Activated naive CD8-positive, alpha-beta T cell treated with anti-CD3 and anti-CD28 coated beads for 36 hours (primary cell): ENCODE measurements at regions not wholly inside any gene's neighbourhood (a gene's known extent, or its start where the extent isn't known, plus 50 kb on each side); places are given as distances from the start of the nearest gene placed in this dataset.

Source experiments
- DNase-seq: peaks from one replicate; pipeline ENCODE4 v3.0.0; 2021
- H3K27ac Mint-ChIP-seq: one replicate; pipeline ENCODE4 v1.8.0; 2022; ENCODE audit warnings: mild to moderate bottlenecking, moderate library complexity, mixed read lengths
- H3K27me3 Mint-ChIP-seq: one replicate; pipeline ENCODE4 v1.8.0; 2022; ENCODE audit warnings: mild to moderate bottlenecking, mixed read lengths
- H3K36me3 Mint-ChIP-seq: one replicate; pipeline ENCODE4 v1.8.0; 2021; ENCODE audit warnings: mild to moderate bottlenecking, mixed read lengths
- H3K4me1 Mint-ChIP-seq: one replicate; pipeline ENCODE4 v1.8.0; 2021; ENCODE audit warnings: mixed read lengths
- H3K4me3 Mint-ChIP-seq: one replicate; pipeline ENCODE4 v1.8.0; 2022; ENCODE audit warnings: mild to moderate bottlenecking, moderate library complexity, mixed read lengths
- H3K9me3 Mint-ChIP-seq: one replicate; pipeline ENCODE4 v1.8.0; 2022; ENCODE audit warnings: mixed read lengths

DNA sequence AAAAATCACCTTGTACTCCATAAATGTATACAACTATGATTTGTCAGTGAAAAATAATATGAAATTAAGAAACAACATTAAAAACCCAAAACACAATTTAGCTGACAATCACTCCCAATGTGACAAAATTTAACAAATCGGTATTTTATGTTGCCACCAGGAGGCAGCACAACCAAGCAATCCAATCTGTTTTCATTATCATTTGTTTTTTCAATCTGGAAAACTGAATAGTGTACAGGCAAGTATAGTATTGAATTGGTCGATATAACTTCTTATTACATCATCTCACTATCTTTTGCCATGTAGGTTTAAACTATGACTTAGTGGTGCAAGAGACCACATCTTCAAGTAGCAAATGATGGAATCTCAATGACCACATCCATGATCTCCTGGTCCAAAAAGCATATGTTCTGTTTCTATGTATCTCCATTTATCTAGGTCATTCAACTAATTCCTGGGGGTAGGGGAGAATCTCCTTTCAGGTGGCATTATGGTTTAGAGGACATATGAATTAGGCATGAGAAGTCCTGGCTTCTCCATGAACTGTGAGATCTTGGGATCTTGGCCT, 112.9 kb upstream of the AGA start:
- Mint-ChIP-seq H3K4me1 (no peaks in the 10 kb centered on the region), H3K36me3 (no peaks in the 10 kb centered on the region), H3K27me3 (no peaks in the 10 kb centered on the region), H3K4me3 (no peak overlapping the region), H3K9me3 (no peaks in the 10 kb centered on the region), H3K27ac (no peak overlapping the region)
- peak; percentile 14 for DNase-seq

DNA sequence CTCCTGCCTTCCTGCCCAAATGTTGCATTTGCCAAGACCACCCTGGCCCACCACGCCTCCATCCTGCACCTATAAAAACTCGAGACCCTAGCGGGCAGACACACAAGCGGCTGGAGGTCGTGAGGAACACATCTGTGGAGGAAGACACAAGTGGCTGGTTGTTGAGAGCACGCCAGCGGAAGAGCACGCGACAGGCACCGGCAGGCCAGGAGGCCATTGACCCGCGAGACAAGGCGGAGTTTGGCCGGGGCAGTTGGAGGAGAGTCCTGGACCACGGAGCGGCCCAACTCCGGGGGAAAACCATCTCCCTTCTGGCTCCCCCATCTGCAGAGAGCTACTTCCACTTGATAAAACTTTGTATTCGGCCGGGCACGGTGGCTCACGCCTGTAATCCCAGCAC, 115.2 kb upstream of the AGA start:
- Mint-ChIP-seq H3K9me3 (no peaks in the 10 kb centered on the region), H3K4me3 (no peak overlapping the region), H3K4me1 (no peaks in the 10 kb centered on the region), H3K27me3 (no peaks in the 10 kb centered on the region), H3K27ac (no peak overlapping the region), H3K36me3 (no peaks in the 10 kb centered on the region)
- DNase-seq = no peak

DNA sequence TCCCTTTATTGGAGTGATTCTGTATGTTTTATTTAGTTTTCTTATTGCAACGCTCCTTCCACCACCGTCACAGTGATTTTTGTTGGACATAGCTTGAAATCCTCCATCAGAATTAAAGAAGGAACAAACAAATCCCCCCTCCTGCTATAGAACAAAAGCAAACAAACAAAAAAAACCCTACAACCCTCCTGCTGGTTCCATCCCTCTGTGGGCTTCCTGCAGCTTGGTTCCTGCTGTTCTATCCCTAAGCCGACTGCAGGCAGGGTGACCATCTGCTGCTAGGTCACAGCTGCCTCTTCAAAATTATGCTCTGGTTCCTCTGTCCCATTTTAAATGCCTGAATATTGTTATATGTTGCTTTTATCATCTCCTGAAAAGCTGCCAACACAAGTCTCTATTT, 116.8 kb upstream of the AGA start:
- no peaks in the 10 kb centered on the region for H3K36me3 Mint-ChIP-seq
- H3K4me3 Mint-ChIP-seq = no peak overlapping the region
- H3K9me3 Mint-ChIP-seq = no peaks in the 10 kb centered on the region
- H3K27me3 Mint-ChIP-seq = no peaks in the 10 kb centered on the region
- H3K27ac Mint-ChIP-seq = no peak overlapping the region
- DNase-seq = no peak
- H3K4me1 Mint-ChIP-seq = no peaks in the 10 kb centered on the region

DNA sequence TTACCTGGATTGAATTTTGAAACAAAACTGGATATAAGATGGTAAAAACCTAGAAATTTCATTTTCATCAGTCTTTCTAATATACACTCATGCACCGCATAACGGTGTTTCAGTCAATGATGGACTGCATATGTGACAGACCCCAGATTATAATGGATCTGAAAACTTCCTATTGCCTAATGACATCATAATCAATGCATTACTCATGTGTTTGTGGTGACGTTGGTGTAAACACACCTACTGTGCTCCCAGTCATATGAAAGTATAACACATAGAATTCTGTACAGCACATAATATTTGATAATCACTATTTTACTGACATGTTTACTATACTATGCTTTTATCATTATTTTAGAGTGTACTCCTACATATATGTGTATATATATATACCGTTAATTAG, 119.9 kb upstream of the AGA start:
- Mint-ChIP-seq H3K4me3 (no peak overlapping the region), H3K27ac (no peak overlapping the region), H3K9me3 (no peaks in the 10 kb centered on the region), H3K36me3 (no peaks in the 10 kb centered on the region), H3K27me3 (no peaks in the 10 kb centered on the region), H3K4me1 (no peaks in the 10 kb centered on the region)
- DNase-seq = no peak

DNA sequence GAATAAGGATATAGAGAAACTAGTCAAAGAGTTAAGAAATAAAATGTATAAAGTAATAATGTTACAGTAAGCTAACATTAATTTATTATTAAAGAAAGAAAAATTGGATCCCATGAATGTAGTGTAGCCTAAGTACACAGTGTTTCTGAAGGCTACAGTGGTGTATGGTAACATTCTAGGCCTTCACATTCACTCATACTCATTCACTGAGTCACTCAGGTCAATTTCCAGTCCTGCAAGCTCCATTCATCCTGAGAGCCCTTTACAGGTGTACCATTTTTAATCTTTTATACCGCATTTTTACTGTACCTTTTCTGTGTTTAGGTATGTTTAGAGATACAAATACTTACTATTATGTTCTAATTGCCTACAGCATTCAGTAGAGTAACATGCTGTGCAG, 120.6 kb upstream of the AGA start:
- Mint-ChIP-seq H3K9me3 (no peaks in the 10 kb centered on the region), H3K4me1 (no peaks in the 10 kb centered on the region), H3K36me3 (no peaks in the 10 kb centered on the region), H3K27ac (no peak overlapping the region), H3K27me3 (no peaks in the 10 kb centered on the region), H3K4me3 (no peak overlapping the region)
- DNase-seq = no peak

DNA sequence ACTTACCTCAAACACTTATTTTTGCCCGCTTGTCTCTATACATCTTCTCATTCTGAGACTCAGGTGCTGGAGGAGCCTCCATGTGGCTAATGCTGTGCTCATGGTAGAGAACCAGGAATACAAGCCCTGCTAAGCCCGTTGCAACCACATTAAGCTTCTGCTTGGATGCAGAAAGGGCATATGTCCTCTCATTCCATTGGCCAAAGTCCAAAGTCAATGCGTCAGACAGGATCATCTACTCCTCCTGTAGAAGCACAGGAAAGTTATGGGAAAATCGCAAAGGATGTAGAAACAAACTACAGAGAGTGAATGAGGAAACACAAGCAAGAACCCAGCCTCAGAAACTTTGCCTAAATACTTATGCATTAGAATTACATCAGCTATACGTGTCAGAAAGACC, 124.5 kb upstream of the AGA start:
- no peaks in the 10 kb centered on the region for H3K27me3 Mint-ChIP-seq
- no peak overlapping the region for H3K4me3 Mint-ChIP-seq
- H3K4me1 Mint-ChIP-seq = no peaks in the 10 kb centered on the region
- no peaks in the 10 kb centered on the region for H3K36me3 Mint-ChIP-seq
- no peak for DNase-seq
- no peak overlapping the region for H3K27ac Mint-ChIP-seq
- H3K9me3 Mint-ChIP-seq = no peaks in the 10 kb centered on the region

DNA sequence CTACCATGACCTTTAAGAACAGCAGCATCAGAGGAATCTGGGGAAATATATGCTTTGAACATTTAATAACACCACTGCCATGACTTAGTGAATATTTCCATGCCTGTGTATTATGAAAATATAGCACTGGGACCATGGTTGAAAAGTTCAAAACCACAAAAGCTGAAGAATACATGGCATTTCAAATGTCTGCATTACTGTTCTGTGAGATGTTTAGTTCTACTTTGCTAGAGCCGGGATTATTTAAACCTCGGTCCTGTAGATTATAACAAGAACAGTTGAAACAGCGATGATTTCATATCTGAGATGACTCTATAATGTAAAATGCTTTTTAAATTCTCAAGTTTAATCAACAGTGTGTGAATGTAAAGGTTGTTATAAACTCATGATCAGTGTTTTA, 126.7 kb upstream of the AGA start:
- no peaks in the 10 kb centered on the region for H3K4me1 Mint-ChIP-seq

DNA sequence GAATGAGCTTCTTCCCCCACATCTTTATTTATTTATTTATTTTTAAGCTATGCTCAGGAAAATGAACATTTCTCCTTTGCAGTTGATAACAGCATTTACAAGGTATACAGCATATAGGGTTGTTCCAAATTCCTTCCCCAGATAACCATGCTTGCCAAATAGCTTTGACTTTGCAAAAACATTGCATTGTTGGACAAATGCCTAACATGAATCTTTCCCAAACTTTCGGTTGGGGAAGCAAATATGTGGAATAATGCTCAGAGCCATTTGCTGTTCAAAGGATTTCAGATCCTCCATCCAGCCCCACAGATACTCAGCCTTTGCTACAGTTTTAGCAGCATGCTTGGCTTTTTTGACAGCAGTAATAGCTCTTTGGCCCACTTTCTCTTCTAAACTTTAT, 127.2 kb upstream of the AGA start:
- H3K4me1 Mint-ChIP-seq = no peaks in the 10 kb centered on the region
- H3K4me3 Mint-ChIP-seq = no peak overlapping the region
- no peak for DNase-seq
- no peaks in the 10 kb centered on the region for H3K9me3 Mint-ChIP-seq
- H3K36me3 Mint-ChIP-seq = no peaks in the 10 kb centered on the region
- H3K27ac Mint-ChIP-seq = no peak overlapping the region
- H3K27me3 Mint-ChIP-seq = no peaks in the 10 kb centered on the region

More for the DNA sequence above, 126.7 kb upstream of the AGA start:
- no peak for DNase-seq
- Mint-ChIP-seq H3K4me3 (no peak overlapping the region), H3K27ac (no peak overlapping the region), H3K36me3 (no peaks in the 10 kb centered on the region), H3K9me3 (no peaks in the 10 kb centered on the region), H3K27me3 (no peaks in the 10 kb centered on the region)

DNA sequence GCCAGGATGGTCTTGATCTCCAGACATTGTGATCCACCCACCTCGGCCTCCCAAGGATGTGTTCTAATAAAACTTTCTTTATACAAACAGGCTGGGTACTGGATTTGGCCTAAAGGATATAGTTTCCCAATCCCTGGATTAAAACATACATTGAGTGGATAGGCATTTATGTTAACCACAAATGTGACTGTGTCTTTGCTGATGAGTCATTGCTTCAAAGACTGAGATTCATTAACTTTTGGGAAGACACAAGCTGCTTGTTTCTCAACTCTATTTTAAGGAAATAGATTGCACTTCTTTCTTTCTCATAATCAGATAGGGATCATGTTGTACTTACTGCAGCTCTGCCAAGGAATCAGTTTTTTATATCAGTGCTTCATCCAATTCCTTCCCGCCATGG, 131.3 kb upstream of the AGA start:
- Mint-ChIP-seq H3K4me3 (no peak overlapping the region), H3K4me1 (no peaks in the 10 kb centered on the region), H3K36me3 (no peaks in the 10 kb centered on the region), H3K9me3 (no peaks in the 10 kb centered on the region), H3K27me3 (no peaks in the 10 kb centered on the region), H3K27ac (no peak overlapping the region)
- no peak for DNase-seq

DNA sequence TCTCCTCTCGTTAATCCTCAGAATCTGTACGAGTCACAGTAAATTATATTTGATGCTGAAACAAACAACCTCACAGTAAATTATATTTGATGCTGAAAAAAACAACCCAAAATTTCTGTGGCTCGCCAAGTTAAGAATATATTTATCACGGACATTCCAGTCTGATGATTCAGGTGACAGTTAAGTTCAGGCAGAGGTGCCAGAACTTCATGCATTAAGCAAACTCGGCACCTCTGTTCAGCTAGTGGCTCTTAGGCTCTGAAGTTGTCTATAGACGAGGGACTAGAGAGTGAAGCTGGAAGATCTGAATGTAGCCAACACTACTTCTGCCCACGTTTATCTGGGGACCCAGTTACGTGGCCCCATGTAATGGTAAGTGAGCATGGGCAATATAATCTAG, 132.2 kb upstream of the AGA start:
- H3K9me3 Mint-ChIP-seq = no peaks in the 10 kb centered on the region
- no peaks in the 10 kb centered on the region for H3K27me3 Mint-ChIP-seq
- H3K4me3 Mint-ChIP-seq = no peak overlapping the region
- H3K27ac Mint-ChIP-seq = no peak overlapping the region
- no peaks in the 10 kb centered on the region for H3K36me3 Mint-ChIP-seq
- no peak for DNase-seq
- H3K4me1 Mint-ChIP-seq = no peaks in the 10 kb centered on the region

DNA sequence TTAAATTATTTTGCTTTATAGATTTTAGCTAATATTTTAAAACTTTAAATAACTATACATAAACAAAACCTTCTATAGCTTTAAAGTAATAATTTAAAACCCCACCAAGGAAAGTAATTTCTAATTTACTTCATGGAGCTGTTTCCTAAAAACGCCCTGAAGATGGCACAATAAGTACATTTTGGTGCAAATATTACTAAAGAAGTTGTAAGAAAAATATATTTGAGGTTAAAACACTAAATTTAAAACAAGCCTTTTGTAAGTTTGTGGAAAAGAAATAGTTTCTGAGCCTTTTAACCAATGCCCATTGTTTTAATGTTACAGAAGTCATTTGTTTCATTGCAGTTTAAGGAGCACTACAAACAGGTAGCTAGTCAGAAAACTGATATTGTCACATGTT, 137.4 kb upstream of the AGA start:
- Mint-ChIP-seq H3K4me1 (no peaks in the 10 kb centered on the region), H3K9me3 (no peaks in the 10 kb centered on the region), H3K36me3 (no peaks in the 10 kb centered on the region)

DNA sequence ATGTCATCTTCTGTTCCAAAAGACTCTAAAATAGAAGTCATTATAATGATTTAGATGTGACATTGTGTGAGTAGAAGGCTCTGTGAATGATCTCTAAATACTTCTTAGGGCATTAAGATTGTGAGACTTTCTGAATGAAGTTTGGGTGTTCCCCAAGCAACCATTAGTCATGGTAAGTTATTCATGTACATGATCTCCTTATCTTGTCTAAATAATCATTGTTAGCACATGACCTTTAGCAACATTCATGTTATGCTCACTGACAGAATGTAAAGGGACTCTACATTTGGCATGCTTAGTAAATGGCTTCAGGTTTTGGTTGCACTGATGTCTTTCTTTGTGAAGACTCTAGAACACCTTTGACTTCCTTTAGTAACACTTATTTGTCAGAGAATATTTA, 140.8 kb upstream of the AGA start:
- no peaks in the 10 kb centered on the region for H3K27me3 Mint-ChIP-seq
- H3K9me3 Mint-ChIP-seq = no peaks in the 10 kb centered on the region
- H3K27ac Mint-ChIP-seq = no peak overlapping the region
- DNase-seq = no peak
- no peak overlapping the region for H3K4me3 Mint-ChIP-seq
- H3K36me3 Mint-ChIP-seq = no peaks in the 10 kb centered on the region
- H3K4me1 Mint-ChIP-seq = no peaks in the 10 kb centered on the region

More for the DNA sequence above, 137.4 kb upstream of the AGA start:
- DNase-seq = no peak
- Mint-ChIP-seq H3K4me3 (no peak overlapping the region), H3K27ac (no peak overlapping the region), H3K27me3 (no peaks in the 10 kb centered on the region)

DNA sequence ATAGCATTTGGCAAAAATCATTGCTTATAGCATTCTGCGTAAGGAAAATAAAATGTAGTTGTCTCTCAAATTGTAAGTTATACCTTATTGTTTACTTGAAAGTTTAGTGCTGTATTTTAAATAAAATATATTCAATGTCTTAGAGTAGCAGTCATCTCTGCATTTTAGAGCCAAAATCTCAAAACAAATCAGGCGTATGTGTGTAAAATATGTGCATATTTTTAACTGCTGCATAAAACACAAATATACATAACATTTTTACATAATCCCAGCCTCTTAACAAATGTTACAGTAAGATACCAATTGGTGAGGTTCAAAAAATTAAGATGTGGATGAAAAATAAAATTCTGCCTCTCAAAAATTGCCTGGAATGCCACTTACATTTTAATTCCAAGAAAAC, 145.8 kb upstream of the AGA start:
- H3K36me3 Mint-ChIP-seq = no peaks in the 10 kb centered on the region
- no peaks in the 10 kb centered on the region for H3K27me3 Mint-ChIP-seq
- H3K4me1 Mint-ChIP-seq = no peaks in the 10 kb centered on the region
- no peak overlapping the region for H3K27ac Mint-ChIP-seq
- H3K4me3 Mint-ChIP-seq = no peak overlapping the region
- H3K9me3 Mint-ChIP-seq = no peaks in the 10 kb centered on the region
- DNase-seq = no peak

DNA sequence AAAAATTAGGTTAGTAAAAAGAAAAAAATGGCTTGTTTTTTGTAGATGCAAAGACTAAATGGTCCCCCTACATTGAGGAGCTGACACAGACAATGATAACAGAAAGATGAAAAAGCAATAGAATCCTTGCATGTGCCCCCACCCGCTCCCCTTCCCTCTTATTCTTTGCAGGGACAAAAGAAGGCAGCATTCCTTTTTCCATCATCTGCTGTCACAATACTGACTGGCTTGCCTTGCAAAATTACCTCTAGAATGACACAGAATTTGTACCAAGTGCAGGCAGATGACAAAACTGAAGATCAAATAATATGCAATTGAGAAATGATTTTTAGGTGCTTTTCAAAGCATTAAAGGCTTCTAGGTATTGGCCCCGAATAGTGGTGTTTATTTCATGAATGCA, 153.1 kb upstream of the AGA start:
- Mint-ChIP-seq H3K27me3 (no peaks in the 10 kb centered on the region), H3K9me3 (no peaks in the 10 kb centered on the region), H3K4me1 (peaks cover 8% of the 10 kb centered on the region), H3K27ac (no peak overlapping the region), H3K4me3 (no peak overlapping the region), H3K36me3 (no peaks in the 10 kb centered on the region)
- DNase-seq = no peak

DNA sequence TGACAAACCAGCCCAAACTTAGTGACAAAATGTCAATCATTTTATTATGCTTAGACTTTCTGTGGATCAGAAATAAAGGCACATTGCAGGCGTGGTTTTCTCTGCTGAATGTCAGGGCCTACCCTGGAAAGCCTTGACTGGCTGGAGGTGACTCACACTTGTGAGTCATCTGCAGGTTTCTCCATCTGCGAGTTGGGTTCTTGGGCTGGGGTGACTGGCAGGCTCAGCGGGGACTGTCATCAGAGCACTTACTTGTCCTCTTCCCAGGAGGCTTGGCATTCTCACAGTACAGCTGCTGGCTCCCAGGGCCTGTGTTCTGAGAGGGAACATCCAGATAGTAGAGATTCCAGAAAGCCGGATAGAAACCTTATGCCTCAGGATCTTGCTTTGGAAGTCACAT, 153.8 kb upstream of the AGA start:
- Mint-ChIP-seq H3K4me3 (no peak overlapping the region), H3K4me1 (peaks cover 8% of the 10 kb centered on the region), H3K9me3 (no peaks in the 10 kb centered on the region), H3K36me3 (no peaks in the 10 kb centered on the region), H3K27me3 (no peaks in the 10 kb centered on the region), H3K27ac (no peak overlapping the region)
- DNase-seq = peak; percentile 55

DNA sequence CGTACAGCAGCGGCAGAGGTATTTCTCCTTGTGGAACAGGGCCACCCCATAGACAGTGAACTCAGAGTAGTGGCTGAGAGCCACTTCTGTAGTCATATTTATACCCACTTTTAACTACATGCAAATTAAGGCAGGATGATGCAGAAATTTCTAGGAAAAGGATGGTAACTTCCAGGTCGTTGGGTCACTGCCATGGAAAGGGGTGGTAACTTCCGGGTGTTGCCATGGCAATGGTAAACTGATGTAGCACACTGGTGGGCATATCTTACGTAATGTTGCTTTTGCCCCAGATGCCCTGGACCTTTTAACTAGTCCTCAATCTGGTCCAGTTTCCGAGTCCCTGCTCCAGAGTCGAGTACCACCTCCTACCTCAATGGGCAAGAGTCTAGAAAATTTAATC, 154.8 kb upstream of the AGA start:
- no peaks in the 10 kb centered on the region for H3K27me3 Mint-ChIP-seq
- no peaks in the 10 kb centered on the region for H3K9me3 Mint-ChIP-seq
- H3K36me3 Mint-ChIP-seq = no peaks in the 10 kb centered on the region
- H3K4me3 Mint-ChIP-seq = no peak overlapping the region
- H3K27ac Mint-ChIP-seq = no peak overlapping the region
- DNase-seq = no peak
- H3K4me1 Mint-ChIP-seq = peaks cover 8% of the 10 kb centered on the region

DNA sequence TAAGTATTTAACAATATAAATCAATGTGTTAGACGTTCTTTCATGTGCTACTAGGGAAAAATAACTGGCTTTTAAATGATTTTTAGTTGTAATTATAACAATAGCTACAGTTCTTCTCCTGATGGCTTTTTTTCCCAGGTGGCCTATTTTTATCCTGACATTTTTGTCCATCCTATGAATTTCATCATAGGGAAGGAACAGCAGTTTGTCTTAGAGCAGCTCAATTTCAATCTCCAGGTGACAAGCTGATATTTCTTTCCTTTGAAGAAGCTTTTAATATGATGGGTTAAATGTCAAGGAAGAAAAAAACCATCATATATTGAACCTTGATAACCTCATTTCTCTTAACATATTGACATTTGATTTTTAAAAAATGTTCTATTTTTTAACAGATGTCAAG, 163.0 kb upstream of the AGA start:
- Mint-ChIP-seq H3K4me1 (no peaks in the 10 kb centered on the region), H3K9me3 (no peaks in the 10 kb centered on the region), H3K36me3 (no peaks in the 10 kb centered on the region), H3K4me3 (no peak overlapping the region), H3K27ac (no peak overlapping the region), H3K27me3 (no peaks in the 10 kb centered on the region)
- no peak for DNase-seq
